DMS114 treated with DMSO at 0.1 percent for 48 hours (cell line): ENCODE measurements at regions not wholly inside any gene's neighbourhood (a gene's known extent, or its start where the extent isn't known, plus 50 kb on each side); places are given as distances from the start of the nearest gene placed in this dataset.
"Not testable (repeated sequence)": the region's sequence is repeated elsewhere in the genome, so short reads cannot be mapped to it uniquely, and the experiment has no call there.

Source experiments
- DNase-seq: peaks from one replicate; lab custom pipeline; 2025; ENCODE audit not compliant: unreplicated experiment; lab: John Stamatoyannopoulos, UW

- DNase-seq: no peak
These were observed 189.9 kb upstream of the PRSS58 start for GRCh38 chr7:142447762-142448161.

GRCh38 chr7:142445019-142445686 lies 187.3 kb upstream of the PRSS58 start:
- DNase-seq: no peak

DNA sequence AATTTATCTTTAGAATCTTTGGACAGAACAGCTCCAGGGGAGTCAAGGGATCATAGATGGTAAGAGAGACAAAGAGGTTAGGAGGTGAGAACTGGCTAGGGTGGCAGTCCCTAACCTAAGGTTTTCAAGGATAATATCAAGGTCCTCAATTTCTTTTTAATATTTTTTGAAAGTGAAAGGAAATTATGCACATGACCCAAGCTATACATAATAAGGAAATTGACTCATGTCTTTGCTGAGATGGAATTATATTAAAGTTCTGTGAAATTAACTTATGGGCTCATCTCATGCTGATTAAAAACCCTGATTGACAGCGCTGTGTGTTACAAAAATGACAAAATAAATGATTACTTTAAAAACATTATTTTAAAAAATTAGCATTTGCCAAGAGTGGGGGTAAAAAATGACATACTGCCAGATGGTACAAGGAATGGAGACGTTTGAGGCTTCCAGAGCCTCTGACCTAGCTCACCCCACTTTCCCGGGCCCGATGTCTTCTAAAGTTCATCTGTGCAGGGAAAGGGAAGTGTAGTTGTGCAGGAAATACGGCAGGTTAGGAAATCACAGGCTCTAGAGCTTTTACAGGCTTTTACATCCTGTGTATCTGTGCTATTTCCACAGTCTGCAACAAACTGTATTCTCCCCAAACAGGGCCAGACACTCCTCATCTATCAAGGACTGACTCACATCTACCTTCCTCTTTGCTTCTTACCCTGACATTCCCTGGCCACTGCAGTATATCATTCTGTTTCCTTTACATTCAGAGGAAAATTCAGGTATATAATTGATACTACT lies 185.6 kb upstream of the PRSS58 start:
- no peak for DNase-seq

GRCh38 chr7:142442396-142442795 lies 184.5 kb upstream of the PRSS58 start:
- DNase-seq: no peak

DNA sequence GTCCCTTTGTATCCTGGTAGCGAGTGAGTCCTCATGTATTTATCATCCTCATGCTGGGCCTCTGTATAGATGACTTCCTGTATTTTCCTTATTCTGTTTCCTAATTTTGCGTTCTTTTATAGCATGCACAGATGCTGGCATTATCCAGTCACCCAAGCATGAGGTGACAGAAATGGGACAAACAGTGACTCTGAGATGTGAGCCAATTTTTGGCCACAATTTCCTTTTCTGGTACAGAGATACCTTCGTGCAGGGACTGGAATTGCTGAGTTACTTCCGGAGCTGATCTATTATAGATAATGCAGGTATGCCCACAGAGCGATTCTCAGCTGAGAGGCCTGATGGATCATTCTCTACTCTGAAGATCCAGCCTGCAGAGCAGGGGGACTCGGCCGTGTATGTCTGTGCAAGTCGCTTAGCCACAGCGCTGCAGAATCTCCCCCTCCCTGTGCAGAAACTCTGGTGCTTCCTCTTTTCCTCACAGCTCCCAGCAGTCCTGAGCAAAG lies 183.1 kb upstream of the PRSS58 start:
- no peak for DNase-seq

DNA sequence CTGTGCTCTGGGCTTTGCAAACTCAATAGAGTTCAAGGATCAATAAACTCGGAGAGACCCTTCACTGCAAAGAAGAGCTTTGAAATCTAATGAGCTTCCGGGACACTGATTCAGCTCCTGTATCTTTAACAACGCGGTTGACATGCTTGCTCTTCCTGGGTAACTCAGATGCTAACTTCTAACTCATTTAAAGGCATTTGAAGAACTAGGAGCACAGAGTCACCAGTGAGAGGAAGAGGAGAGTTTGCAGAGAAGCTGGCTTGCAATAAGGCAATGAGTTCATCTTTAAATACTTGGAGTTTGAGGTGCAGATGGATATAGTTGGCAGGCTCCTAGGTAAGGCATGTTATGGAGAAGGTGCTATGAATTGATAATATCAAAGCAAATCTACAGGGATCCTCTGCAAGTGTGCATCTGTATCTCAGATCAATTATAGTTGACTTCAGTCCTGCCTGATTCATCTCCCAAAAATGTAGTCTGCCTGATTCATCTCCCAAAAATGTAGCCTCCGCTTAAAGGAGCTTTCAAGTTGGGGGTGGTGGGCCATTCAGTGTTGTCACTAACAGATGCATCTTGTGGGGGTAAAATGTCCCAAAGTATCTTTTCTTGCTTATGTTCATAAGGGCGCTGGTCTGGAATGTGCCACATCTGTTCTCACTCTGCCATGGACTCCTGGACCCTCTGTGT lies 182.5 kb upstream of the PRSS58 start:
- DNase-seq: no peak

- DNase-seq: no peak
These were observed 181.9 kb upstream of the PRSS58 start for GRCh38 chr7:142439739-142440138.

GRCh38 chr7:142438923-142439515 lies 181.2 kb upstream of the PRSS58 start:
- no peak for DNase-seq

DNA sequence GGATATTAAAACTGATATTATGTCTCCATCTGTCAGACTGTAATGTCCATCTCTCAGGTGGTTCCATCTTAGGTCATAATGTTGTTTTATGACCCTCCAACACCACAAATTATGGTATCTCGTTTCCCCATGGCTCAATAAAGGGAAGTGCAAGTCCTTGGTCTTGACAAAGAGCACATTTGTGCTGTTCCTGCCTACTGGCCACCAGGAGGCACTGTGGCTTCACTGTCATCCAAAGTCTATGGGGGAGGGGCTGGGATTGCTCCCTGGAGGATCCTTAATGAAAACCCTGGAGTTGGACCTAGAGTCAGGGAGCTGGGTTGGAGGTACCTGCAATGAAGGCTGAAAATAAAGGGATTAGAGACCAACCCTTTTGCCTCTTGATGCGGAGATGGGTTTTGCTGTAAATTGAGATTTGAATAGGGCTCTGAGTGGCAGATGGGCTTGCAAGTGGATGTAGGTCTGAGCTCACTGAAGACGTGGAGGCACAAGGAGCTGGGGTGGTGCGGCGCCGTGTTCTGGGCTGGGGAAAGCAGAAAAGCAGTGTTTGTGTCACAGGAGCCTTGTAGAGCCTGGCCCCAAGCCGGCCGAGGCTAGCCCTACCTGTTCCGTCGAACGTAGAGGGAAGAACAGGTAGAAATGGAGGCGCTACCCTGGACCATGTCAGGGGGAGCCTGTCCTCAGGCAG lies 180.5 kb upstream of the PRSS58 start:
- no peak for DNase-seq

DNA sequence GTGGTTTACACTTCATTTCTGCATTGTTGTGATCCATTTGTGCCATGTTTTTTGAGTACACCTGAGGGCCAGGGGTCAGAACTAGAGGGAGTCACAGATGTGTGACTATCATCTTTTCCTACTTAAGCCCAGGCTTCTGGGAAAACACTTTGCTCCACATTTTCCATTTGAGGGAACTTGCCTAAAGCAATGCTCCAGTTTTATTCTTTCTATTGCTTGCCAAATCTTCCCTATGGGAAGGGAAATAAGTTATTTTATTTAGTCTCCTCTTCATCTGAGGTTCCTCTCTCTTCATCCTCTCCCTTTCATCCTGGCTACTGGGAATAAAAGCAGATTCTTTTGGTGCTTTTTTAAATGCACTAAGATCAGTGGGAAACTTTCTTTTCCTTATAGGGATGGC lies 179.9 kb upstream of the PRSS58 start:
- no peak for DNase-seq

- DNase-seq: no peak
These were observed 178.7 kb upstream of the PRSS58 start for GRCh38 chr7:142436601-142437000.

DNA sequence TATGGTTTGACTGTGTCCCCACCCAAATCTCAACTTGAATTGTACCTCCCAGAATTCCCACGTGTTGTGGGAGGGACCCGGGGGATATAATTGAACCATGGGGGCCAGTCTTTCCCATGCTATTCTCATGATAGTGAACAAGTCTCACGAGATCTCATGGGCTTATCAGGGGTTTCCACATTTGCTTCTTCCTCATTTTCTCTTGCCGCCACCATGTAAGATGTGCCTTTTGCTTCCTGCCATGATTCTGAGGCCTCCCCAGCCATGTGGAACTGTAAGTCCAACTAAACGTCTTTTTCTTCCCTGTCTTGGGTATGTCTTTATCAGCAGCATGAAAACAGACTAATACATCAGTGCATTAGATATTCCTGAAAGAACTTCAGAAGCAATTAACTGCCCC lies 177.7 kb upstream of the PRSS58 start:
- DNase-seq: not testable (repeated sequence)

DNA sequence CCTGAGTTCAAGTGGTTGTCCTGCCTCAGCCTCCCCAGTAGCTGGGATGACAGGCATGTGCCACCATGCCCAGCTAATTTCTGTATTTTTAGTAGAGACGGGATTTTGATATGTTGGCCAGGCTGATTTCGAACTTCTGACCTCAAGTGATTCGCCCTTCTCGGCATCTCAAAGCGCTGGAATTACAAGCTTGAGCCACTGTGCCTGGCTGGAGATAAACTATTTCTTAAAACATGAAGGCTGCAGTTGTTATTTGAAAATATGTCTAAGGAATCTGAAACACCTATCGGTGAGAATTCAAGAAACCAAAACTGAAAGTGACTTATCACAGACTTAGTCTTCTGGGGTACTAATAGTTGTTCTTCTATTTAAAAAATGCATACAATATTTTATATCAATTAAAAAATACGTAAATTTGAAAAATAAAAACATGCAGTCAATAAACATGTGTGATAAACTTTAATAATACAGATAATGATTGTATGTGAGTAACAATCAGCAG lies 176.9 kb upstream of the PRSS58 start:
- no peak for DNase-seq

DNA sequence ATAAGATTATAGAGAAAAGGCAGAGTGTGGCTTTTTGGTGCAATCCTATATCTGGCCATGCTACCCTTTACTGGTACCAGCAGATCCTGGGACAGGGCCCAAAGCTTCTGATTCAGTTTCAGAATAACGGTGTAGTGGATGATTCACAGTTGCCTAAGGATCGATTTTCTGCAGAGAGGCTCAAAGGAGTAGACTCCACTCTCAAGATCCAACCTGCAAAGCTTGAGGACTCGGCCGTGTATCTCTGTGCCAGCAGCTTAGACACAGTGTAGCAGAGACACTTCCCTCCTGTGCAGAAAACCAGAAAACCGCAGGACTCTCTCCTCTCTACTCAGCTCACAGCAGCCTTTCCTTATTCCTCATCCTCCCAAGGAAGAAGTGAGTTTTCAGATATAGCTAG lies 176.3 kb upstream of the PRSS58 start:
- not testable (repeated sequence) for DNase-seq

DNA sequence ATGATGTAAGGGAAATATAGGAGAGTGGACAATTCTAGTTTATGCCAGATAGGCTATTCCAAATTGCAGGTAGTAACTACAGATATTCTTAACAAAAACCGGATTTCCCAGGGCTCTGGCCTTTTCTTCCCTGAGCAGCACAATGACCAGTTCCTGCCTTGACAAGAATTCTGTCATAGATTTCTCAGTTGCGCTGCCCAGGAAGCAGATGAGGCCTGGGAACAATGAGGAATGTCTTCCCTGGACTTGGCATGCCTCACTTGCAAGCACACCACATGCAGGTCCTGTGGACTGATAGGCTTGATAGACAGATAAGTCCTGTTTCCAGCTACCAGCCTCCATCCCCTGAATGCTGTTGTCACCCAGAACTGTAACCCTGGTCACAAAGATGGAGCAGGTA lies 174.5 kb upstream of the PRSS58 start:
- DNase-seq: no peak

DNA sequence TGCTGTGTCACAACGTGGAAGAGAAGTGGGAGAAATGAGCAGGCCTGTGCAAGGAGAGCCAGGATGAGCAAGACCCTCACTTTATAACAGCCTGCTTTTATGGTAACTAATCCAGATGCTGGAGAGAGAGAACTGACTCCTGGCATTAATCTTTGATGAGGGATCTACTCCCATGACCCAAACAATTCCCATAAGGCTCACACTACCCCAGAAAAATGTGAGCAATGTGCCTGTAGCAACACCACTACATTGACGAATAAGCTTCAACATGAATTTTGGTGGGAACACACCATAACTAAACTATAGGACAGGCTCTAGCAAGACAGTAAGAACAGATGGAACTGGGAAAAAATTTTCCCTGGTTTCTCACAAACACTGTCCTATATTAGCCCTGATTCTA lies 173.6 kb upstream of the PRSS58 start:
- DNase-seq: no peak

- DNase-seq: no peak
These were observed 170.2 kb upstream of the PRSS58 start for GRCh38 chr7:142428094-142428493.

DNA sequence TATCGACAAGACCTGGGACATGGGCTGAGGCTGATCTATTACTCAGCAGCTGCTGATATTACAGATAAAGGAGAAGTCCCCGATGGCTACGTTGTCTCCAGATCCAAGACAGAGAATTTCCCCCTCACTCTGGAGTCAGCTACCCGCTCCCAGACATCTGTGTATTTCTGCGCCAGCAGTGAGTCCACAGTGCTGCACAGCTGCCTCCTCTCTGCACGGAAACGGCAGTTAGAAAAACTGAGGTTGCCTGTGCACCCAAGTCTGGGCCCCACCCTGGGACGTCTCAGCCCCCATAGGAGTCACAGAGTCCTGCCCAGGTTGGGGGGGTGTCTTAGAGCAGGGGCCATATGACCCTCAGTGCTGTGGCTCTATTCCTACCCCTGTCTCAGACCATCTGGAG lies 167.4 kb upstream of the PRSS58 start:
- DNase-seq: no peak

GRCh38 chr7:142422621-142423020 lies 164.8 kb upstream of the PRSS58 start:
- DNase-seq: no peak

DNA sequence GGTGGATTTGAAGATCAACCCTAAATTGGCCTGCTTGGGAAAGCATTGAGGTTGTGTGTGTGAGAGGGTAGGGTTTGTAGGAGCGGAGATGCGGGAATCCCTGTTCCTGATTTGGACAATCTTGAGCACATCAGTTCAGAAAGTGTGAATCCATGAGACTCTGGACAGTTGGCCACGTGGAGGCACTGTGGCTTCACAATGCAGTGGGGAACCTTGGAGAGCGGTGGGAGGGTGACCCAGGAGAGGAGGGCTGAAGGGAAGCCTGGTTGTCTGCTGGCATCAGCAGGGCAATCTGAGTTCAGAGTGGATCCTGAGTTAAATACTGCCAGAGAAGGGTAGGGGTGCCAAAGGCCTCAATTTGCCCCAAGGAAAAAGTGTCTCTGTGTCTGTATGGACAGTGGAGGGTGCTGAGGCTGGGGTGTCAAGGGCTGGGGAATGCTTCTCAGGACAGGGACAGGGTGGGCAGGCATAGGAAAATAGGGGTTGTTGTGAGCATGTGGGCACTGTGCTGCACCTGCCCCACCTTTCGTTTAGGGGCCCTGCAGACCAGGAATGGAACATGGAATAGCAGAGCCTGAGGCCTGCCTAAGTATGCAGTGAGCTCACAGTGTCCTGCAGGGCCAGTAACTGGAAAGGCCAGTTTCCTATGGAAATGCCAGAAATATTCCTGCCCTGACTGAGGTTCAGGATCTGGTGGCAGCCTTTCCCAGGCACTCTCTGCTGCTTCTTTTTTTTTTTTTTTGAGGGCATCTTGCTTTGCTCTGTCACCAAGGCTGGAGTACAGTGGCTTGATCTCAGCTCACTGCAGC lies 162.9 kb upstream of the PRSS58 start:
- no peak for DNase-seq
